Sigmoid colon (tissue), 4 donors: ENCODE measurements at regions not wholly inside any gene's neighbourhood (a gene's known extent, or its start where the extent isn't known, plus 50 kb on each side); places are given as distances from the start of the nearest gene placed in this dataset.
"Not testable (repeated sequence)": the region's sequence is repeated elsewhere in the genome, so short reads cannot be mapped to it uniquely, and the experiment has no call there.

Experiments
- EP300 ChIP-seq, 4 donors: sonication (generic); formaldehyde crosslinking; IDR thresholded peaks; one replicate each; pipeline ENCODE4 v1.6.1; 2017; ENCODE audit warnings: antibody characterized with exemption in 4 of 4
- POLR2A ChIP-seq, 2 donors: fragments of 450-650 bp; IDR thresholded peaks; one replicate each; pipeline ENCODE4 v1.6.1; 2016; ENCODE audit warnings: antibody characterized with exemption in 2 of 2, mild to moderate bottlenecking in 2 of 2, moderate library complexity in 2 of 2
- TF ChIP-seq, protein P1 (sequence below), 4 experiments: fragments of 450-650 bp in 3 of 4; fragments of 200-600 bp in 1 of 4; IDR thresholded peaks; one replicate each; pipeline ENCODE4 v1.5.1; 2016 to 2019; ENCODE audit warnings: antibody characterized with exemption in 4 of 4, mild to moderate bottlenecking in 3 of 4, moderate library complexity in 2 of 4

DNA sequence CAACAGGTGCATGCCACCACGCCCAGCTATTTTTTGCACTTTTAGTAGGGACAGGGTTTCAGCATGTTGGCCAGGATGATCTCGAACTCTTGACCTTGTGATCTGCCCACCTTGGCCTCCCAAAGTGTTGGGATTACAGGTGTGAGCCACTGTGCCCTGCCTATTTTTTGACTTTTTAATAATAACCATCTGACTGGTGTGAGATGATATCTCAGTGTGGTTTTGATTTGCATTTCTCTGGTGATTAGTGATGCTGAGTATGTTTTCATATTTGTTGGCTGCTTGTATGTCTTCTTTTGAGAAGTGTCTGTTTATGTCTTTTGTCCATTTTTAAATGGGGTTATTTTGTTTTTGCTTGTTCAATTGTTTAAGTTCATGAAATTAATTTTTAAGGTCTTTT is 63.7 kb downstream of the HLX start:
- TF ChIP-seq, protein P1, sequence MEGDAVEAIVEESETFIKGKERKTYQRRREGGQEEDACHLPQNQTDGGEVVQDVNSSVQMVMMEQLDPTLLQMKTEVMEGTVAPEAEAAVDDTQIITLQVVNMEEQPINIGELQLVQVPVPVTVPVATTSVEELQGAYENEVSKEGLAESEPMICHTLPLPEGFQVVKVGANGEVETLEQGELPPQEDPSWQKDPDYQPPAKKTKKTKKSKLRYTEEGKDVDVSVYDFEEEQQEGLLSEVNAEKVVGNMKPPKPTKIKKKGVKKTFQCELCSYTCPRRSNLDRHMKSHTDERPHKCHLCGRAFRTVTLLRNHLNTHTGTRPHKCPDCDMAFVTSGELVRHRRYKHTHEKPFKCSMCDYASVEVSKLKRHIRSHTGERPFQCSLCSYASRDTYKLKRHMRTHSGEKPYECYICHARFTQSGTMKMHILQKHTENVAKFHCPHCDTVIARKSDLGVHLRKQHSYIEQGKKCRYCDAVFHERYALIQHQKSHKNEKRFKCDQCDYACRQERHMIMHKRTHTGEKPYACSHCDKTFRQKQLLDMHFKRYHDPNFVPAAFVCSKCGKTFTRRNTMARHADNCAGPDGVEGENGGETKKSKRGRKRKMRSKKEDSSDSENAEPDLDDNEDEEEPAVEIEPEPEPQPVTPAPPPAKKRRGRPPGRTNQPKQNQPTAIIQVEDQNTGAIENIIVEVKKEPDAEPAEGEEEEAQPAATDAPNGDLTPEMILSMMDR (IDR thresholded peaks at IDR 0.05) = not testable (repeated sequence)
- TF ChIP-seq POLR2A, EP300 (IDR thresholded peaks at IDR 0.05): not testable (repeated sequence)
